HepG2 (cell line): ENCODE measurements at regions not wholly inside any gene's neighbourhood (a gene's known extent, or its start where the extent isn't known, plus 50 kb on each side); places are given as distances from the start of the nearest gene placed in this dataset.

Experiments used
- ATAC-seq: fragments of 200-7000 bp; cut with Tn5 transposase; 3 replicates; pipeline ENCODE4 v1.9.1; 2020; ENCODE audit warnings: mild to moderate bottlenecking, moderate library complexity
- BruUV-seq: library from RNA; stranded (reverse); fragments of 400-500 nt; replicated peaks from 2 replicates; lab custom pipeline; 2021; lab: Mats Ljungman, UMichigan
- CTCF ChIA-PET: fragments of 300-600 bp; formaldehyde crosslinking; extraction: SDS; loops from one replicate; lab custom pipeline; 2021; ENCODE audit warnings: low total read pairs, inconsistent platforms, low intra/inter-chr PET ratio; lab: Yijun Ruan, JAX
- POLR2A ChIA-PET: fragments of 350-600 bp; sonication (Branson Sonifier 250); formaldehyde crosslinking; loops from one replicate; lab custom pipeline; 2020; ENCODE audit warnings: antibody characterized with exemption, inconsistent platforms; lab: Yijun Ruan, JAX
- DNase-seq: peaks from one replicate; pipeline ENCODE4 v3.0.0-alpha.2; 2015; ENCODE audit warnings: low spot score
- FAIRE-seq: peaks from 3 replicates; lab custom pipeline; 2011; peaks lifted over from hg19 to GRCh38; lab: Jason Lieb, UNC
- H2AFZ ChIP-seq: one replicate; pipeline ENCODE4 v1.6.1; 2011; ENCODE audit warnings: low read length, inconsistent platforms
- H3K27ac ChIP-seq: fragments of 300-600 bp; 3 replicates; pipeline ENCODE4 v1.8.0; 2011; ENCODE audit warnings: mixed run types, mild to moderate bottlenecking, mixed read lengths, low read length, inconsistent platforms; ENCODE audit not compliant: insufficient read depth; ENCODE audit errors: extremely low read length
- H3K27me3 ChIP-seq, 2 experiments: fragments of 200-600 bp in 1 of 2; 2 replicates in 1 of 2; 3 replicates in 1 of 2; pipeline versions ENCODE4 v1.6.0 to v1.8.0; 2011; ENCODE audit warnings: low read length in 2 of 2, mild to moderate bottlenecking in 2 of 2, moderate library complexity in 2 of 2, inconsistent platforms in 1 of 2; ENCODE audit not compliant: insufficient read depth in 2 of 2, control insufficient read depth in 1 of 2
- H3K36me3 ChIP-seq, 2 experiments: fragments of 200-600 bp in 1 of 2; replicated peaks in 1 of 2; 2 replicates in 1 of 2; 3 replicates in 1 of 2; pipeline versions ENCODE4 v1.5.1 to v1.8.0; 2011; ENCODE audit warnings: low read length in 2 of 2, inconsistent platforms in 1 of 2; ENCODE audit not compliant: insufficient read depth in 2 of 2, control insufficient read depth in 1 of 2
- H3K4me1 ChIP-seq: 2 replicates; pipeline ENCODE4 v1.5.1; 2012; ENCODE audit warnings: low read length, inconsistent platforms; ENCODE audit not compliant: insufficient read depth
- H3K4me2 ChIP-seq: 2 replicates; pipeline ENCODE4 v1.6.0; 2011; ENCODE audit warnings: low read depth, low read length, inconsistent platforms
- H3K4me3 ChIP-seq, 3 experiments: fragments of 200-600 bp in 1 of 3; sonication (generic), shearing (Covaris generic) in 1 of 3; replicated peaks in 1 of 3; 2 replicates each; pipeline ENCODE4 v1.5.1; 2011 to 2016; ENCODE audit warnings: low read length in 3 of 3, inconsistent platforms in 2 of 3, low read depth in 2 of 3, mild to moderate bottlenecking in 2 of 3, control low read depth in 1 of 3, mixed read lengths in 1 of 3; ENCODE audit not compliant: insufficient read depth in 1 of 3
- H3K79me2 ChIP-seq: one replicate; pipeline ENCODE4 v1.6.1; 2011; ENCODE audit warnings: low read length, inconsistent platforms; ENCODE audit not compliant: insufficient read depth
- H3K9ac ChIP-seq: 2 replicates; pipeline ENCODE4 v1.6.0; 2011; ENCODE audit warnings: mild to moderate bottlenecking, low read depth, low read length, inconsistent platforms; ENCODE audit not compliant: insufficient read depth
- H3K9me3 ChIP-seq: 2 replicates; pipeline ENCODE4 v1.5.1; 2012; ENCODE audit warnings: mild to moderate bottlenecking, low read length
- H4K20me1 ChIP-seq: 2 replicates; pipeline ENCODE4 v1.6.0; 2011; ENCODE audit warnings: inconsistent platforms, mild to moderate bottlenecking, low read length, moderate library complexity; ENCODE audit not compliant: insufficient read depth
- DNMT3B ChIP-seq: conservative IDR thresholded peaks from 2 replicates; pipeline ENCODE4 v1.6.1; 2016; ENCODE audit warnings: missing biosample characterization, control low read depth
- HNF4A ChIP-seq: sonication (generic); formaldehyde crosslinking; IDR thresholded peaks from 2 replicates; pipeline ENCODE4 v1.4.0; 2020; ENCODE audit warnings: missing genetic modification reagents
- HNRNPH1 ChIP-seq: fragments of 200-400 bp; formaldehyde crosslinking; optimal IDR thresholded peaks from 2 replicates; pipeline ENCODE3; 2017; ENCODE audit warnings: mild to moderate bottlenecking, low read depth, low read length
- HNRNPK ChIP-seq: fragments of 200-400 bp; formaldehyde crosslinking; IDR thresholded peaks from 2 replicates; pipeline ENCODE4 v1.6.1; 2018; ENCODE audit warnings: low read length, low read depth, moderate library complexity, mild to moderate bottlenecking; ENCODE audit not compliant: poor library complexity, severe bottlenecking
- KAT2B ChIP-seq: fragments of 150-350 bp; IDR thresholded peaks from 2 replicates; pipeline ENCODE4 v1.6.1; 2014; ENCODE audit warnings: low read depth, low read length, borderline replicate concordance
- MLLT10 ChIP-seq: sonication (generic); formaldehyde crosslinking; IDR thresholded peaks from 2 replicates; pipeline ENCODE4 v1.4.0; 2020; ENCODE audit warnings: missing genetic modification reagents
- MYC ChIP-seq: sonication (generic); formaldehyde crosslinking; IDR thresholded peaks from 2 replicates; pipeline ENCODE4 v1.9.0; 2021; ENCODE audit warnings: missing genetic modification reagents, borderline replicate concordance
- NR1H2 ChIP-seq: sonication (generic); formaldehyde crosslinking; IDR thresholded peaks from 2 replicates; pipeline ENCODE4 v1.8.1; 2022; ENCODE audit warnings: low read depth, missing genetic modification reagents, borderline replicate concordance
- RFXAP ChIP-seq: sonication (generic); formaldehyde crosslinking; IDR thresholded peaks from 2 replicates; pipeline ENCODE4 v1.4.0; 2020; ENCODE audit warnings: missing genetic modification reagents, borderline replicate concordance
- SMYD3 ChIP-seq: sonication (generic); formaldehyde crosslinking; IDR thresholded peaks from 2 replicates; pipeline ENCODE4 v1.8.1; 2023; ENCODE audit warnings: mild to moderate bottlenecking, missing genetic modification reagents
- TBP ChIP-seq: sonication (generic); formaldehyde crosslinking; IDR thresholded peaks from 2 replicates; pipeline ENCODE4 v1.5.0; 2020; ENCODE audit warnings: missing genetic modification reagents
- ZC3H13 ChIP-seq: sonication (generic); formaldehyde crosslinking; IDR thresholded peaks from 2 replicates; pipeline ENCODE4 v1.8.1; 2023; ENCODE audit warnings: mild to moderate bottlenecking, missing genetic modification reagents, moderate library complexity
- ZNF337 ChIP-seq: sonication (generic); formaldehyde crosslinking; IDR thresholded peaks from 2 replicates; pipeline ENCODE4 v1.5.1; 2020; ENCODE audit warnings: missing genetic modification reagents, low read depth, mild to moderate bottlenecking, borderline replicate concordance
- ZNF720 ChIP-seq: sonication (generic); formaldehyde crosslinking; IDR thresholded peaks from 2 replicates; pipeline ENCODE4 v1.4.0; 2020; ENCODE audit warnings: missing genetic modification reagents
- WGBS: methylation state at CpG from one replicate; pipeline ENCODE4 v1.1.6; 2017; ENCODE audit warnings: low lambda C conversion rate; 5-methylcytosine and 5-hydroxymethylcytosine counted together
- in situ Hi-C: cut with HindIII; loops from 2 replicates; pipeline ENCODE4 v1.10.0; 2017; ENCODE audit warnings: low pct_unique_long_range_greater_than_20kb; ENCODE audit not compliant: extremely low pct_ligation_motif_present
- intact Hi-C: fragments of 100-400 bp; cut with micrococcal nuclease; formaldehyde crosslinking; loops from one replicate; pipeline ENCODE4 v1.10.0; 2022; ENCODE audit not compliant: unreplicated experiment
- TF ChIP-seq, protein P1 (sequence below): IDR thresholded peaks from 2 replicates; pipeline ENCODE4 v1.6.1; 2016; ENCODE audit warnings: low read depth, borderline replicate concordance

DNA sequence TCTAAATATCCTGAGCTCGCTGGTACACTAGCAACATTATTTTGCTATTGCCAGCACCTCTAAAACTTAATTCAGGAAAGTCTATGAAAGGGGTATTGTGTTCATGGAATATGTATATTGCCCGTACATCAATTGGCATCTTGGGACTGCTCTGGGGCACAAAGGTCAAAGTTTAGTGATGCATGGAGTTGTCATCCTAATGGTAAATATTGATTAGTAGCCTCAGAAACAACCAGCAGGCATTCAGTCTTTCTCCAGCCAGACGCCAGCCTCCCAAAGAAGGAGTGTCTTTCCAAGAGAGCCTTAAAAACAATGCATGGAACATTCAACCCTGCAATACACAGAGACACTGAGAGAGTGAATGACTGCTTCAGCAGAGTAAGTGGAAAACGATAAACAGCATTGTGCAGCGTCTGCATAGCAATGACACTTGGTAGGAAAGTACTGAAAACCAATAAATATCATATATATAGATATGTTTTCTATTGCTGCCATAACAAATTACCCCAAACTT is 377.3 kb downstream of the SHQ1 start:
- in situ Hi-C loops (no loop called here), intact Hi-C loops (no loop called here)
- Histone ChIP-seq H3K4me1 (peaks cover 23% of the 10 kb centered on the region), H3K36me3 (no peaks in the 10 kb centered on the region), H3K27ac (no peak overlapping the region), H3K9ac (no peak overlapping the region), H3K4me2 (peak overlapping the region; percentile 15; the same call in 1 of the 2 replicates), H3K27me3 (no peaks in the 10 kb centered on the region; a peak in 1 of 5 replicates), H3K9me3 (no peaks in the 10 kb centered on the region), H3K4me3 (no peak overlapping the region), H2AFZ (no peak overlapping the region), H3K79me2 (no peaks in the 10 kb centered on the region), H4K20me1 (no peaks in the 10 kb centered on the region)
- no peak for FAIRE-seq
- TF ChIP-seq RFXAP (CRISPR knock-in tag) = no peak
- TF ChIP-seq HNF4A (CRISPR knock-in tag) = peak; percentile 44; the same call in 1 of the 2 replicates
- TF ChIP-seq, protein P1, sequence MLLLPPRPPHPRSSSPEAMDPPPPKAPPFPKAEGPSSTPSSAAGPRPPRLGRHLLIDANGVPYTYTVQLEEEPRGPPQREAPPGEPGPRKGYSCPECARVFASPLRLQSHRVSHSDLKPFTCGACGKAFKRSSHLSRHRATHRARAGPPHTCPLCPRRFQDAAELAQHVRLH (CRISPR knock-in tag) = no peak
- no peak for TF ChIP-seq ZC3H13 (CRISPR knock-in tag)
- TF ChIP-seq KAT2B = peak; percentile 7; the same call in 1 of the 2 replicates
- TF ChIP-seq MYC (CRISPR knock-in tag) = no peak
- TF ChIP-seq MLLT10 (CRISPR knock-in tag) = no peak
- no peak for TF ChIP-seq HNRNPH1
- 0 out of 2 replicates have a peak, but pooled peaks have one; percentile 24 for TF ChIP-seq SMYD3 (CRISPR knock-in tag)
- TF ChIP-seq NR1H2 = no peak
- ChIA-PET POLR2A (no interaction called here), CTCF (no interaction called here)
- WGBS = 36% methylated on average over 5 of the region's 5 CpGs
- no TSS peak for BruUV-seq
- ATAC-seq = peak; percentile 53; the same call in 2 of the 3 replicates
- DNase-seq = peak; percentile 41

DNA sequence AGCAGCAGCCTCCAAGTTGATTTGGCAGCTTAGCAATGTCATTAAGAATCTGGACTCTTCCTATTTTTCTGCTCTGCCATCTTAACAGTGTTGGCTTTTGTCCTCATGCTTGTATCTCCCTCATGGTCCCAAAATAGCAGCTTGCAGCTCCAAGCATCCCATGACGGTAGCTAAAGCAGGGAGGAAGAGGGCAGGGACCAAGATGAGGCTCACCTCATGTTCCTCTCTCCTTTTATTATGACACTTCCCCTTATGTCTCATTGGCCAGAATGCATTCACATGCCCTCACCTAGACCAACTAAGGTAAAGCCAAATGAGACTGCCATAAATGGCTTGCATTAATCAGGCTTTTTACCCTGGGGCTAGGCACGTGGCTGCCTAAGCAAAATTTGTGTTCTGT is 382.4 kb downstream of the SHQ1 start:
- BruUV-seq = no TSS peak
- H3K79me2 ChIP-seq = no peaks in the 10 kb centered on the region
- H3K4me2 ChIP-seq = no peak overlapping the region
- FAIRE-seq (no peak), DNase-seq (no peak), ATAC-seq (no peak)
- H3K27me3 ChIP-seq = no peaks in the 10 kb centered on the region; a peak in 1 of 5 replicates
- no peak overlapping the region for H3K9ac ChIP-seq
- WGBS = 13% methylated on average over 2 of the region's 2 CpGs
- in situ Hi-C loops (no loop called here), intact Hi-C loops (no loop called here)
- no peak overlapping the region for H3K4me3 ChIP-seq
- H3K27ac ChIP-seq = no peak overlapping the region
- H2AFZ ChIP-seq = no peak overlapping the region
- H3K36me3 ChIP-seq = no peaks in the 10 kb centered on the region
- ChIA-PET POLR2A (no interaction called here), CTCF (no interaction called here)
- no peaks in the 10 kb centered on the region for H4K20me1 ChIP-seq
- peaks cover 29% of the 10 kb centered on the region for H3K4me1 ChIP-seq
- H3K9me3 ChIP-seq = no peaks in the 10 kb centered on the region
- TF ChIP-seq HNRNPK (no peak), ZNF720 (CRISPR knock-in tag) (no peak), TBP (CRISPR knock-in tag) (no peak), DNMT3B (CRISPR knock-in tag) (no peak), ZNF337 (CRISPR knock-in tag) (no peak)
